ENCODE measurements at regions not wholly inside any gene's neighbourhood (a gene's known extent, or its start where the extent isn't known, plus 50 kb on each side); places are given as distances from the start of the nearest gene placed in this dataset.

- TF ChIP-seq GABPA (IDR thresholded peaks at IDR 0.05; ENCODE audit: low read depth) (no peak), REST (IDR thresholded peaks at IDR 0.05; ENCODE audit: insufficient replicate concordance, low read depth) (no peak)
Measured at GRCh38 chr12:127957001-127957660, 309.8 kb upstream of the TMEM132C start.

All from HL-60 (cell line).